Stimulated activated CD8-positive, alpha-beta memory T cell treated with anti-CD3 and anti-CD28 coated beads, Interleukin-4, amount 100 ng/mL, for 48 hours (primary cell): ENCODE measurements at regions not wholly inside any gene's neighbourhood (a gene's known extent, or its start where the extent isn't known, plus 50 kb on each side); places are given as distances from the start of the nearest gene placed in this dataset.

Experiments used
- DNase-seq: peaks from one replicate; pipeline ENCODE4 v3.0.0-alpha.2; 2020

- no peak for DNase-seq
Measured at GRCh38 chr13:70357031-70357430, 248.8 kb upstream of the KLHL1 start.

- DNase-seq: no peak
Measured at GRCh38 chr13:70353096-70353495, 244.8 kb upstream of the KLHL1 start.

GRCh38 chr13:70347947-70348620, 239.8 kb upstream of the KLHL1 start:
- DNase-seq: no peak

- DNase-seq: no peak
Measured at GRCh38 chr13:70339738-70340137, 231.5 kb upstream of the KLHL1 start.

- DNase-seq: no peak
Measured at GRCh38 chr13:70338609-70339008, 230.4 kb upstream of the KLHL1 start.

- no peak for DNase-seq
Measured at GRCh38 chr13:70336866-70337265, 228.6 kb upstream of the KLHL1 start.

- no peak for DNase-seq
Measured at GRCh38 chr13:70333752-70334151, 225.5 kb upstream of the KLHL1 start.

GRCh38 chr13:70330697-70331361, 222.6 kb upstream of the KLHL1 start:
- no peak for DNase-seq

- DNase-seq: no peak
Measured at GRCh38 chr13:70324519-70324918, 216.3 kb upstream of the KLHL1 start.

- no peak for DNase-seq
Measured at GRCh38 chr13:70311191-70311590, 202.9 kb upstream of the KLHL1 start.

- no peak for DNase-seq
Measured at GRCh38 chr13:70310396-70311119, 202.3 kb upstream of the KLHL1 start.

GRCh38 chr13:70297189-70297616, 189.0 kb upstream of the KLHL1 start:
- DNase-seq: no peak

- DNase-seq: no peak
Measured at GRCh38 chr13:70284371-70284770, 176.1 kb upstream of the KLHL1 start.

GRCh38 chr13:70275841-70276240, 167.6 kb upstream of the KLHL1 start:
- no peak for DNase-seq

GRCh38 chr13:70255406-70255991, 147.2 kb upstream of the KLHL1 start:
- no peak for DNase-seq

GRCh38 chr13:70253834-70254233, 145.6 kb upstream of the KLHL1 start:
- DNase-seq: no peak

GRCh38 chr13:70253411-70253810, 145.2 kb upstream of the KLHL1 start:
- DNase-seq: no peak

- DNase-seq: no peak
Measured at GRCh38 chr13:70249332-70250064, 141.2 kb upstream of the KLHL1 start.

GRCh38 chr13:70237131-70237530, 128.9 kb upstream of the KLHL1 start:
- no peak for DNase-seq

GRCh38 chr13:70235565-70235964, 127.3 kb upstream of the KLHL1 start:
- no peak for DNase-seq

GRCh38 chr13:70223911-70224310, 115.7 kb upstream of the KLHL1 start:
- no peak for DNase-seq

GRCh38 chr13:70222926-70223325, 114.7 kb upstream of the KLHL1 start:
- no peak for DNase-seq

- no peak for DNase-seq
Measured at GRCh38 chr13:70218618-70219017, 110.4 kb upstream of the KLHL1 start.
